GM12873 (cell line): ENCODE measurements at regions not wholly inside any gene's neighbourhood (a gene's known extent, or its start where the extent isn't known, plus 50 kb on each side); places are given as distances from the start of the nearest gene placed in this dataset.

ENCODE experiments used
- TF ChIP-seq, protein P1 (sequence below): IDR thresholded peaks from 2 replicates; pipeline ENCODE4 v1.5.1; 2012; ENCODE audit warnings: low read depth, mild to moderate bottlenecking, moderate library complexity, low read length, control low read depth; ENCODE audit not compliant: insufficient read depth; ENCODE audit errors: missing control alignments

DNA sequence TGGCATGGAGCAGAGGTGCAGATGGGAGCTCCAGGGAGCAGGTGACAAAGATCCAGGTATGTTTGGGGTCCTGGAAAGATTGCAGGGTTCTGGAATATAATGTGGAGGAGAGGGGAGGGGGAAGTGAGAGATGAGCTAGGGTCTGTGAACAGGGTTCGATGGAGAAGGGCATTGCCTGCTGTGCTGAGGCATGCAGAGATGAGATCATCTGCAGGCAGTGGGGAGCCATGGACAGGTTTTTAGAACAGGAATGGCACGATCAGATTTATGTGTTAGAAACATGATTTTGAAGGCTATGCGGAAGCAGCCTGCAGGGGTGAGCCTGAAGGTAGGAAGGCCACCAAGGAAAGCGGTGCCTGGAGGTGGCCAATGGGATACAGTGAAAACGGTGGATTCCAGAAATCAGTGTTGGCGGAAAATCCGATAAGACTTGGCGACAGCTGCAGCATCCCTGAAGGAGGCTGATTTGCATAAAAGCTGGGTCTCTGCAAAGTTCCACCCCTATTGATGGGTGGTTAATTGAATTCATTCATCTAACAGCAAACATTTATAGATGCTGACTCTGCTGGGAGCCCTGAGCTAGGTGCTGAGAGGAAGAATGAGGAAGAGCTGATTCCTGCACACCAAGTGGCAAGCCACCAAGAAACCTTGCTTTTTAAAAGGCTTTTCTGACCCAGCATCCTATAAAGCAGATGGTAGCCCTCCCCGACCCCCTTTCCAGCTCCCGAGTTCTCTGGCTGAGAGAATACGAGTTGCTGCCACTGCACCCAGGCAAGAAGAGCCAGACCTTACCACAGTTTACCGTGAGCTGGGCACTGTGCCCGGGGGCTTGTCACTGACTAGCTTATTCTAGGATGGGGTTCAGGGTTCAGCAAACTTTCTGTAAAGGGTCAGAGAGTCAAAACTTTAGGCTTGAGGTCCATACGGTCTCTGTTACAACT, 139.2 kb upstream of the SMIM23 start:
- TF ChIP-seq, protein P1, sequence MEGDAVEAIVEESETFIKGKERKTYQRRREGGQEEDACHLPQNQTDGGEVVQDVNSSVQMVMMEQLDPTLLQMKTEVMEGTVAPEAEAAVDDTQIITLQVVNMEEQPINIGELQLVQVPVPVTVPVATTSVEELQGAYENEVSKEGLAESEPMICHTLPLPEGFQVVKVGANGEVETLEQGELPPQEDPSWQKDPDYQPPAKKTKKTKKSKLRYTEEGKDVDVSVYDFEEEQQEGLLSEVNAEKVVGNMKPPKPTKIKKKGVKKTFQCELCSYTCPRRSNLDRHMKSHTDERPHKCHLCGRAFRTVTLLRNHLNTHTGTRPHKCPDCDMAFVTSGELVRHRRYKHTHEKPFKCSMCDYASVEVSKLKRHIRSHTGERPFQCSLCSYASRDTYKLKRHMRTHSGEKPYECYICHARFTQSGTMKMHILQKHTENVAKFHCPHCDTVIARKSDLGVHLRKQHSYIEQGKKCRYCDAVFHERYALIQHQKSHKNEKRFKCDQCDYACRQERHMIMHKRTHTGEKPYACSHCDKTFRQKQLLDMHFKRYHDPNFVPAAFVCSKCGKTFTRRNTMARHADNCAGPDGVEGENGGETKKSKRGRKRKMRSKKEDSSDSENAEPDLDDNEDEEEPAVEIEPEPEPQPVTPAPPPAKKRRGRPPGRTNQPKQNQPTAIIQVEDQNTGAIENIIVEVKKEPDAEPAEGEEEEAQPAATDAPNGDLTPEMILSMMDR: no peak

DNA sequence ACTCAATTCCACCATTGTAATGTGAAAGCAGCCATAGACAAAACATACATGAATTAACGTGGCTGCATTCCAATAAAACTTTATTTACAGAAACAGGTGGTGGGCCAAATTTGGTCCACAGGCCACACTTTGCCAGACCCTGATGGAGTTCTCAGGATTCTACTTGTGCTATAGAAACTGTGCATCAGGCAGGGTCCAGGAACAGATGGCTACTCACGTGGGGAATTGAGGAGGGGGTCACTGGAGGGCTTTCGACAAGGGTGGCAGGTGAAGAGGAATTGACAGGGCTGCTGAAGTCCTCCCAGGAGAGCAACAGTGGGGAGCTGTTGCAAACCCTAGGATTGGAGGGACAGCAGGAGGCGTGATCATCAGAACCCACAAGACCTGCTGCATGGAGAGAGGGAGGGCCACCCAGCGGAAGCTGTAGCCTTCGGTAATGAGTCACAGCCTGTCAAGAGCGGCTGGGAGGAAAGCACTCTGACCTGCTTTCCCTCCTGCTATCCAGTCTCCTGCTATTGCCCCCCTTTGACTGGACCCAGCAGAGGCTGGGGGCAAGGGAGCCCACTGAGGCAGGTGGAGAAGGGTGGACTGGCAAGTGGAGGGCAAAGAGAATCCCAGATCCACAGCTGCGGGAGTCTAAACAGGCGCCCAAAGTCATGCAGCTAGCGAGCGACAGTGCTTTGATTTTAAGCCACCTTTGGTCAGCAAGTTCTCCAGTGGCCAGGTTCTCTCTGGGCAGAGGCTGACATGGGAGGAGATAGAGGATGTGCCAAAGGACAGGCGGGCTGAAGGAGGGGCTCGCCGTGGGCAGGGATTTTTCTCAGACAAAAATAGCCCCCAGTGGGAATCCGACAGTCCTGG, 138.3 kb upstream of the SMIM23 start:
- TF ChIP-seq, protein P1: no peak

DNA sequence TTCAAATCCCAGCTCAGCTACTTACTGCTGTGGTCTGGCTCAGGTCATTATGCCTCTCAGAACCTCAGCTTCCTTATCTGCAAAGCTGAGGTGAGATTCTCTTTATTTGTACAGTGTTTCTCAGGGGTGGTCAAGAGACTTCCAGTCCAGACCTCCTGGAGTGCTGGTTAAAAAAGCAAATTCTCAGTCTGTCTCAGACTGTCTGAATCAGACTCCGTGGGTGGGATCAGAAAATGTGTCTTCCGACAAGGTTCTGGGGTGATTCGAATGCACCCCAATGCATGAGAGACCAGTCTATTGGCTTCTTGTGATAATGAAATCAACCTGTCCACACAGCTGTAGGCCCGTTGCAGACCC, 137.7 kb upstream of the SMIM23 start:
- TF ChIP-seq, protein P1: no peak

DNA sequence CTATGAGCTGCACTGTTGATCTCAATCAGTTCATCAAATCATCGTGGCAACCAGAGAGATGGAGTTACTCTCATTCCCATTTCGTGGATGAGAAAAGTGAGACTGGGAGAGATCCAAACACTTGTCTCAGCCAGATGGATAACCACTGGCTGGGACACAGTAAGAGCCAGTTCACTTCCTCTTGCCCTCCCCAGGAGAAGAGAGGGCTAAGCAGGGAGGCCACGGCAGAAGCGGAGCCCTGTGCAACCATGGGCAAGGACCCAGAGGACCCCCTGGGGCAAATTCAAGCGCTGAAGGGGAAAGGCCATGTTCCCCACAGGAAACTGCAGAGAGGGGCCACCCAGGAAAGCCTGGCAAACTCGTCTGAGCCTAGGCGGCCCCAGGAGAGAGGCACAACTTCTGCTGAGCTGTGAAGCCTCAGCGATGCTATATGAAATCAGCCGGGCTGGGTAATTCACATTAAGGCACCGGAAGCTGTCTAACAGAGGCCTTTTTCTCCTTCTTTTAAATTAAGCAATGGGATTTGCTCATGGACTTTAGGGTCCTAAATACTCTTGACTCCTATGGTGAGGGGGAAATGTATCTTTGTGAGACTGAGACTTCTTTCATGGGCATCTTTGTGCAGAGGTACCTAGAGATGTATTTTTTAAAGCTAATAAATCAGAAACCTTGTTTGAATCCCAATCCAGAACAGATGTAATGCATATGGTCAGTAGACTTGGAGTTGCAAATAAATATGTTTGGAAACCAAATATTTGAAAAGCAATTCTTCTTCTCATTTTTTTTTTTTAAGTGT, 137.1 kb upstream of the SMIM23 start:
- TF ChIP-seq, protein P1: no peak

DNA sequence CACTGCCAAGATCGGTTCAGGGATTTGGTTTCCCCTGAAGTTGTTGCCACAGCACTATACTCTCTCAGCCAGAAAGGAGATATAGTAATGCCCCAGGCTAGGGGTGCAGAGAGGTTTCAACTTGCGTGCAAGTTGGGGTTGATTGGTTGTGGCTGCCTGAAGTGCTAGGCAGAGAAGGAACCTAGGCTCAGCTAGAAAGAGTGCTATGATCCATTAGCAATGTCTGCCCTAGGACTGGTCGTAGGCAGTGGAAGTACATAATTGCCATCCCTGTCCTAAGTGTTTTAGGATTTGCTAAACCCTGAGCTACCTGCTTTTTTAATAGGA, 136.6 kb upstream of the SMIM23 start:
- TF ChIP-seq, protein P1: no peak

DNA sequence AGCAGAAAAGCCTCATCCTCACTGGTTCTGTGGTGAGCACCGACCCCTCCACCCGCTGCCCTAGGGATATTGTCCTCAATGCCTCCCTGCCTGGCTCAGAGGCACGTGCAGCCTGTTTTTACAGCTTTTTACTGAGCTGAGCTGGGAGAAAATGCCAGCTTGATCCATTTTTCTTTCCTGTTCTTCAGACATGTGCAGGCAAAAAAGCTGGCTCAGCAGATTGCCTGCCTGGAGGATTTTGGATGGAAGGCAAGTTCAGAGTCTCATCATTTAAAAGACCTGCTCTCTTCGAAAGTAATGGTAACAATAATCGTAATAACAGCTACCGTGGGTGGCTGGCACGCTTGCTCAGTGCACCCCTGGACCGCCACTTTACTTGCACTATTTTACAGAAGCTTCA, 135.0 kb upstream of the SMIM23 start:
- TF ChIP-seq, protein P1: no peak
